Parathyroid adenoma (tissue), 2 donors: ENCODE measurements at regions not wholly inside any gene's neighbourhood (a gene's known extent, or its start where the extent isn't known, plus 50 kb on each side); places are given as distances from the start of the nearest gene placed in this dataset.

Experiments used
- H2AFZ ChIP-seq: fragments of 300-600 bp; sonication (generic); one replicate; pipeline ENCODE4 v1.7.0; 2017; ENCODE audit warnings: antibody characterized with exemption, mild to moderate bottlenecking
- H3K27ac ChIP-seq: fragments of 300-600 bp; sonication (generic); one replicate; pipeline ENCODE4 v1.7.0; 2017
- H3K27me3 ChIP-seq: fragments of 300-600 bp; sonication (generic); one replicate; pipeline ENCODE4 v1.7.0; 2017; ENCODE audit warnings: low read length; ENCODE audit not compliant: control insufficient read depth, insufficient read depth
- H3K36me3 ChIP-seq: fragments of 300-600 bp; sonication (generic); one replicate; pipeline ENCODE4 v1.7.0; 2017; ENCODE audit warnings: low read length; ENCODE audit not compliant: control insufficient read depth, insufficient read depth
- H3K4me1 ChIP-seq: fragments of 300-600 bp; sonication (generic); one replicate; pipeline ENCODE4 v1.7.0; 2017; ENCODE audit warnings: control low read depth
- H3K4me2 ChIP-seq: fragments of 300-600 bp; sonication (generic); one replicate; pipeline ENCODE4 v1.7.0; 2017; ENCODE audit warnings: low read length
- H3K4me3 ChIP-seq: fragments of 300-600 bp; sonication (generic); one replicate; pipeline ENCODE4 v1.7.0; 2017; ENCODE audit warnings: low read depth, low read length
- H3K79me2 ChIP-seq: fragments of 300-600 bp; sonication (generic); one replicate; pipeline ENCODE4 v1.7.0; 2017; ENCODE audit warnings: control low read depth
- H3K9ac ChIP-seq: fragments of 300-600 bp; sonication (generic); one replicate; pipeline ENCODE4 v1.7.0; 2017; ENCODE audit warnings: mild to moderate bottlenecking
- H3K9me3 ChIP-seq: fragments of 300-600 bp; sonication (generic); one replicate; pipeline ENCODE4 v1.7.0; 2017; ENCODE audit warnings: low read length; ENCODE audit not compliant: control insufficient read depth
- TF ChIP-seq, protein P1 (sequence below): fragments of 300-600 bp; sonication (generic); IDR thresholded peaks from one replicate; pipeline ENCODE4 v1.7.0; 2017; ENCODE audit warnings: antibody characterized with exemption, mild to moderate bottlenecking
- donor health status: primary hyperparathyroidism.

DNA sequence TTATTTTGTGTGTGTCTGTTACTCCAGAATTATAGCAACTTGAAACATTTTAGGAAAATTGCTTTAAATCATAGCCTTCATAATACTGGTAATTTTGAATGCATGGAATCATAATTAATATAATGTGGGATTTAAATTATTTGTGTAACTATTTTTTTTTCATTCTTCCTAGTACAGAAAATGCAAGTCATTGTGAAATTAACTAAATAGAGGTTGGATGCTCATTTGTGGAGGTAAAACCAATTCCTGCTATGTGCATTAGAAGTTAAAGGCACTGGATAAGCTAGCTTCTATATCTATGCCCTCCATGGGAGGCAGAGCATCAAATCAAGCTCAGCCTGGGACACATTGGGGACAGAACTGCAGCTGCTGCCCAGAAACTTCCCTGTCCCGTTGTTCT, 1048.5 kb upstream of the PABPC4L start:
- TF ChIP-seq, protein P1, sequence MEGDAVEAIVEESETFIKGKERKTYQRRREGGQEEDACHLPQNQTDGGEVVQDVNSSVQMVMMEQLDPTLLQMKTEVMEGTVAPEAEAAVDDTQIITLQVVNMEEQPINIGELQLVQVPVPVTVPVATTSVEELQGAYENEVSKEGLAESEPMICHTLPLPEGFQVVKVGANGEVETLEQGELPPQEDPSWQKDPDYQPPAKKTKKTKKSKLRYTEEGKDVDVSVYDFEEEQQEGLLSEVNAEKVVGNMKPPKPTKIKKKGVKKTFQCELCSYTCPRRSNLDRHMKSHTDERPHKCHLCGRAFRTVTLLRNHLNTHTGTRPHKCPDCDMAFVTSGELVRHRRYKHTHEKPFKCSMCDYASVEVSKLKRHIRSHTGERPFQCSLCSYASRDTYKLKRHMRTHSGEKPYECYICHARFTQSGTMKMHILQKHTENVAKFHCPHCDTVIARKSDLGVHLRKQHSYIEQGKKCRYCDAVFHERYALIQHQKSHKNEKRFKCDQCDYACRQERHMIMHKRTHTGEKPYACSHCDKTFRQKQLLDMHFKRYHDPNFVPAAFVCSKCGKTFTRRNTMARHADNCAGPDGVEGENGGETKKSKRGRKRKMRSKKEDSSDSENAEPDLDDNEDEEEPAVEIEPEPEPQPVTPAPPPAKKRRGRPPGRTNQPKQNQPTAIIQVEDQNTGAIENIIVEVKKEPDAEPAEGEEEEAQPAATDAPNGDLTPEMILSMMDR: no peak
- no peak overlapping the region for H3K27ac ChIP-seq
- no peak overlapping the region for H3K4me2 ChIP-seq
- H2AFZ ChIP-seq: no peak overlapping the region
- no peaks in the 10 kb centered on the region for H3K79me2 ChIP-seq
- no peak overlapping the region for H3K9ac ChIP-seq
- H3K4me3 ChIP-seq: no peak overlapping the region
- no peaks in the 10 kb centered on the region for H3K9me3 ChIP-seq
- H3K27me3 ChIP-seq: no peaks in the 10 kb centered on the region
- H3K4me1 ChIP-seq: no peaks in the 10 kb centered on the region
- no peaks in the 10 kb centered on the region for H3K36me3 ChIP-seq

- H3K79me2 ChIP-seq: no peaks in the 10 kb centered on the region
- H3K4me2 ChIP-seq: no peak overlapping the region
- H3K4me1 ChIP-seq: no peaks in the 10 kb centered on the region
- no peak overlapping the region for H3K9ac ChIP-seq
- no peaks in the 10 kb centered on the region for H3K9me3 ChIP-seq
- TF ChIP-seq, protein P1: no peak
- no peaks in the 10 kb centered on the region for H3K27me3 ChIP-seq
- no peak overlapping the region for H2AFZ ChIP-seq
- no peak overlapping the region for H3K4me3 ChIP-seq
- H3K36me3 ChIP-seq: no peaks in the 10 kb centered on the region
- H3K27ac ChIP-seq: no peak overlapping the region
Observed at GRCh38 chr4:135249024-135249423, 1047.4 kb upstream of the PABPC4L start.

- Histone ChIP-seq H3K4me1 (no peaks in the 10 kb centered on the region), H3K4me3 (no peak overlapping the region), H3K27ac (no peak overlapping the region), H3K9ac (no peak overlapping the region), H3K36me3 (no peaks in the 10 kb centered on the region), H2AFZ (no peak overlapping the region), H3K4me2 (no peak overlapping the region), H3K9me3 (no peaks in the 10 kb centered on the region), H3K27me3 (no peaks in the 10 kb centered on the region), H3K79me2 (no peaks in the 10 kb centered on the region)
- TF ChIP-seq, protein P1: no peak
Observed at GRCh38 chr4:135244696-135245095, 1043.1 kb upstream of the PABPC4L start.

- Histone ChIP-seq H3K27me3 (no peaks in the 10 kb centered on the region), H3K4me1 (no peaks in the 10 kb centered on the region), H2AFZ (no peak overlapping the region), H3K4me2 (no peak overlapping the region), H3K9ac (no peak overlapping the region), H3K36me3 (no peaks in the 10 kb centered on the region), H3K79me2 (no peaks in the 10 kb centered on the region), H3K27ac (no peak overlapping the region), H3K4me3 (no peak overlapping the region), H3K9me3 (no peaks in the 10 kb centered on the region)
- TF ChIP-seq, protein P1: no peak
Observed at GRCh38 chr4:135244056-135244455, 1042.5 kb upstream of the PABPC4L start.

DNA sequence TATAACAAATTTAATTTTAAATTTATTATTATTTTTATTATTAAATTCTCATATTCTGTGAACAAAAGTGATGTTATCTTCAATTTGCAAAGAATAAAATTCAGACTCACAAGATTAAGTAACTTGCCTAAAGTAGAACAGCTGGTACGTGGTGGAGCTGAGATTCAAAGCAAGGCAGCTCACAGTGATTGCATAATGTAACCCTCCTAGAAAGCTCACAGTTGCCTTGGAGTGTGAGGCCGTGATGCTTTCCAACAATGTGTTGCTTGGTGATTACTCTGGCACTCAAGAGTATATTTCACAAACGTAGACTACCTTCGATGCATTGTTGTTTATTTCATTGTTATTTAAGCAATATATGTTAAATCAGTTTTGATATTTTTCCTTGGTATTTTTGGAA, 1039.2 kb upstream of the PABPC4L start:
- H3K36me3 ChIP-seq: no peaks in the 10 kb centered on the region
- no peak overlapping the region for H3K27ac ChIP-seq
- no peak overlapping the region for H2AFZ ChIP-seq
- H3K9ac ChIP-seq: no peak overlapping the region
- H3K4me2 ChIP-seq: no peak overlapping the region
- H3K27me3 ChIP-seq: no peaks in the 10 kb centered on the region
- TF ChIP-seq, protein P1: no peak
- H3K9me3 ChIP-seq: no peaks in the 10 kb centered on the region
- no peak overlapping the region for H3K4me3 ChIP-seq
- no peaks in the 10 kb centered on the region for H3K4me1 ChIP-seq
- H3K79me2 ChIP-seq: no peaks in the 10 kb centered on the region
